Head of caudate nucleus (tissue), 42 donors: ENCODE measurements at regions not wholly inside any gene's neighbourhood (a gene's known extent, or its start where the extent isn't known, plus 50 kb on each side); places are given as distances from the start of the nearest gene placed in this dataset.
A peak's percentile ranks its signal among the peaks of the same experiment; 100 is the strongest.

Experiments used
- DNase-seq, 42 donors: peaks; one replicate each; pipeline versions ENCODE4 v3.0.0 to v3.0.0-alpha.2; 2020 to 2021; ENCODE audit warnings: mixed read lengths in 7 of 42
- intact Hi-C: fragments of 100-400 bp; cut with DNase I; formaldehyde crosslinking; loops from one replicate; pipeline ENCODE4 v1.15.0; 2022

- DNase-seq = peak in 3 of 42 donors; percentile 13 to 29 (median 23)
- intact Hi-C loops = no loop called here
These were observed 853.0 kb downstream of the BRD1 start for GRCh38 chr22:48974443-48975315.

GRCh38 chr22:48973694-48974041 is 854.0 kb downstream of the BRD1 start:
- DNase-seq = peak in 3 of 42 donors; percentile 7 to 26 (median 8)
- intact Hi-C loops = no loop called here

- intact Hi-C loops = no loop called here
- peak in 6 of 42 donors; percentile 3 to 39 (median 20) for DNase-seq
These were observed 854.5 kb downstream of the BRD1 start for GRCh38 chr22:48972979-48973693.

- DNase-seq = peak in 9 of 42 donors; percentile 10 to 58 (median 34)
These were observed 859.3 kb downstream of the BRD1 start for GRCh38 chr22:48968201-48968959.

GRCh38 chr22:48963405-48963804 is 864.3 kb downstream of the BRD1 start:
- intact Hi-C loops = no loop called here
- peak in 3 of 42 donors; percentile 12 to 17 (median 12) for DNase-seq

More at GRCh38 chr22:48968201-48968959, 859.3 kb downstream of the BRD1 start:
- intact Hi-C loops = no loop called here

- peak in 3 of 42 donors; percentile 3 to 22 (median 4) for DNase-seq
- intact Hi-C loops = no loop called here
These were observed 866.0 kb downstream of the BRD1 start for GRCh38 chr22:48961705-48962104.

- peak in 10 of 42 donors; percentile 0 to 26 (median 10) for DNase-seq
These were observed 866.6 kb downstream of the BRD1 start for GRCh38 chr22:48960980-48961660.

GRCh38 chr22:48960576-48960975 is 867.1 kb downstream of the BRD1 start:
- intact Hi-C loops = no loop called here

More at GRCh38 chr22:48960980-48961660, 866.6 kb downstream of the BRD1 start:
- intact Hi-C loops = no loop called here

GRCh38 chr22:48959496-48959895 is 868.2 kb downstream of the BRD1 start:
- intact Hi-C loops = no loop called here
- DNase-seq = peak in 9 of 42 donors; percentile 2 to 35 (median 12)

More at GRCh38 chr22:48960576-48960975, 867.1 kb downstream of the BRD1 start:
- DNase-seq = peak in 5 of 42 donors; percentile 3 to 21 (median 5)

GRCh38 chr22:48957987-48958321 is 869.7 kb downstream of the BRD1 start:
- intact Hi-C loops = no loop called here
- peak in 6 of 42 donors; percentile 2 to 29 (median 4) for DNase-seq

- peak in 8 of 42 donors; percentile 2 to 31 (median 16) for DNase-seq
- intact Hi-C loops = no loop called here
These were observed 870.2 kb downstream of the BRD1 start for GRCh38 chr22:48957311-48957986.

- intact Hi-C loops = no loop called here
These were observed 872.0 kb downstream of the BRD1 start for GRCh38 chr22:48955351-48956311.

GRCh38 chr22:48954781-48955311 is 872.8 kb downstream of the BRD1 start:
- intact Hi-C loops = no loop called here
- DNase-seq = peak in 10 of 42 donors; percentile 4 to 38 (median 16)

More at GRCh38 chr22:48955351-48956311, 872.0 kb downstream of the BRD1 start:
- peak in 8 of 42 donors; percentile 6 to 36 (median 13) for DNase-seq

GRCh38 chr22:48953830-48954229 is 873.8 kb downstream of the BRD1 start:
- intact Hi-C loops = no loop called here
- peak in 11 of 42 donors; percentile 5 to 37 (median 10) for DNase-seq

GRCh38 chr22:48953103-48953720 is 874.5 kb downstream of the BRD1 start:
- DNase-seq = peak in 9 of 42 donors; percentile 2 to 18 (median 8)
- intact Hi-C loops = no loop called here
